ENCODE measurements at regions not wholly inside any gene's neighbourhood (a gene's known extent, or its start where the extent isn't known, plus 50 kb on each side); places are given as distances from the start of the nearest gene placed in this dataset.

GRCh38 chr17:14693382-14693781 lies 392.5 kb downstream of the HS3ST3B1 start:
- Histone ChIP-seq H3K27me3 (ENCODE audit: insufficient read depth, low read length) (no peaks in the 10 kb centered on the region), H3K4me3 (ENCODE audit: low read length) (no peak overlapping the region), H3K4me1 (ENCODE audit: insufficient read depth, low read length) (peaks cover 5% of the 10 kb centered on the region), H3K9me3 (ENCODE audit: low read depth, low read length) (peaks cover 15% of the 10 kb centered on the region)

GRCh38 chr17:14690704-14691103 lies 389.8 kb downstream of the HS3ST3B1 start:
- Histone ChIP-seq H3K27me3 (ENCODE audit: insufficient read depth, low read length) (no peaks in the 10 kb centered on the region), H3K4me3 (ENCODE audit: low read length) (no peak overlapping the region), H3K9me3 (ENCODE audit: low read depth, low read length) (peaks cover 15% of the 10 kb centered on the region), H3K4me1 (ENCODE audit: insufficient read depth, low read length) (peaks cover 5% of the 10 kb centered on the region)

GRCh38 chr17:14688134-14688533 lies 387.3 kb downstream of the HS3ST3B1 start:
- Histone ChIP-seq H3K27me3 (ENCODE audit: insufficient read depth, low read length) (no peaks in the 10 kb centered on the region), H3K4me3 (ENCODE audit: low read length) (no peak overlapping the region), H3K9me3 (ENCODE audit: low read depth, low read length) (peaks cover 15% of the 10 kb centered on the region), H3K4me1 (ENCODE audit: insufficient read depth, low read length) (no peaks in the 10 kb centered on the region)

- no peaks in the 10 kb centered on the region for H3K9me3 ChIP-seq (ENCODE audit: low read depth, low read length)
- no peaks in the 10 kb centered on the region for H3K27me3 ChIP-seq (ENCODE audit: insufficient read depth, low read length)
- peaks cover 8% of the 10 kb centered on the region for H3K4me1 ChIP-seq (ENCODE audit: insufficient read depth, low read length)
- H3K4me3 ChIP-seq (ENCODE audit: low read length) = no peak overlapping the region
Measured at GRCh38 chr17:14672830-14673229, 371.9 kb downstream of the HS3ST3B1 start.

- no peaks in the 10 kb centered on the region for H3K9me3 ChIP-seq (ENCODE audit: low read depth, low read length)
- H3K4me1 ChIP-seq (ENCODE audit: insufficient read depth, low read length) = peaks cover 8% of the 10 kb centered on the region
- no peaks in the 10 kb centered on the region for H3K27me3 ChIP-seq (ENCODE audit: insufficient read depth, low read length)
- H3K4me3 ChIP-seq (ENCODE audit: low read length) = no peak overlapping the region
Measured at GRCh38 chr17:14670861-14671260, 370.0 kb downstream of the HS3ST3B1 start.

GRCh38 chr17:14664511-14664910 lies 363.6 kb downstream of the HS3ST3B1 start:
- H3K4me3 ChIP-seq (ENCODE audit: low read length) = no peak overlapping the region
- no peaks in the 10 kb centered on the region for H3K27me3 ChIP-seq (ENCODE audit: insufficient read depth, low read length)
- no peaks in the 10 kb centered on the region for H3K4me1 ChIP-seq (ENCODE audit: insufficient read depth, low read length)
- no peaks in the 10 kb centered on the region for H3K9me3 ChIP-seq (ENCODE audit: low read depth, low read length)

- Histone ChIP-seq H3K9me3 (ENCODE audit: low read depth, low read length) (no peaks in the 10 kb centered on the region), H3K4me3 (ENCODE audit: low read length) (no peak overlapping the region), H3K27me3 (ENCODE audit: insufficient read depth, low read length) (peaks cover 3% of the 10 kb centered on the region), H3K4me1 (ENCODE audit: insufficient read depth, low read length) (no peaks in the 10 kb centered on the region)
Measured at GRCh38 chr17:14641117-14641516, 340.2 kb downstream of the HS3ST3B1 start.

- Histone ChIP-seq H3K4me1 (ENCODE audit: insufficient read depth, low read length) (no peaks in the 10 kb centered on the region), H3K27me3 (ENCODE audit: insufficient read depth, low read length) (peaks cover 3% of the 10 kb centered on the region), H3K4me3 (ENCODE audit: low read length) (no peak overlapping the region), H3K9me3 (ENCODE audit: low read depth, low read length) (no peaks in the 10 kb centered on the region)
Measured at GRCh38 chr17:14637260-14637659, 336.4 kb downstream of the HS3ST3B1 start.

- no peaks in the 10 kb centered on the region for H3K4me1 ChIP-seq (ENCODE audit: insufficient read depth, low read length)
- no peaks in the 10 kb centered on the region for H3K27me3 ChIP-seq (ENCODE audit: insufficient read depth, low read length)
- H3K9me3 ChIP-seq (ENCODE audit: low read depth, low read length) = no peaks in the 10 kb centered on the region
- H3K4me3 ChIP-seq (ENCODE audit: low read length) = no peak overlapping the region
Measured at GRCh38 chr17:14630621-14631020, 329.7 kb downstream of the HS3ST3B1 start.

- Histone ChIP-seq H3K27me3 (ENCODE audit: insufficient read depth, low read length) (no peaks in the 10 kb centered on the region), H3K4me1 (ENCODE audit: insufficient read depth, low read length) (no peaks in the 10 kb centered on the region), H3K4me3 (ENCODE audit: low read length) (no peak overlapping the region), H3K9me3 (ENCODE audit: low read depth, low read length) (no peaks in the 10 kb centered on the region)
Measured at GRCh38 chr17:14630046-14630445, 329.2 kb downstream of the HS3ST3B1 start.

GRCh38 chr17:14622615-14623101 lies 321.8 kb downstream of the HS3ST3B1 start:
- H3K4me1 ChIP-seq (ENCODE audit: insufficient read depth, low read length) = peaks cover 19% of the 10 kb centered on the region
- no peaks in the 10 kb centered on the region for H3K9me3 ChIP-seq (ENCODE audit: low read depth, low read length)
- H3K4me3 ChIP-seq (ENCODE audit: low read length) = no peak overlapping the region

GRCh38 chr17:14621826-14622614 lies 321.1 kb downstream of the HS3ST3B1 start:
- Histone ChIP-seq H3K27me3 (ENCODE audit: insufficient read depth, low read length) (no peaks in the 10 kb centered on the region), H3K4me1 (ENCODE audit: insufficient read depth, low read length) (peaks cover 19% of the 10 kb centered on the region), H3K9me3 (ENCODE audit: low read depth, low read length) (no peaks in the 10 kb centered on the region), H3K4me3 (ENCODE audit: low read length) (no peak overlapping the region)

More at GRCh38 chr17:14622615-14623101, 321.8 kb downstream of the HS3ST3B1 start:
- no peaks in the 10 kb centered on the region for H3K27me3 ChIP-seq (ENCODE audit: insufficient read depth, low read length)

GRCh38 chr17:14619821-14620220 lies 318.9 kb downstream of the HS3ST3B1 start:
- H3K4me3 ChIP-seq (ENCODE audit: low read length) = no peak overlapping the region
- H3K9me3 ChIP-seq (ENCODE audit: low read depth, low read length) = no peaks in the 10 kb centered on the region
- no peaks in the 10 kb centered on the region for H3K27me3 ChIP-seq (ENCODE audit: insufficient read depth, low read length)
- peaks cover 19% of the 10 kb centered on the region for H3K4me1 ChIP-seq (ENCODE audit: insufficient read depth, low read length)

- H3K4me1 ChIP-seq (ENCODE audit: insufficient read depth, low read length) = peaks cover 5% of the 10 kb centered on the region
- no peaks in the 10 kb centered on the region for H3K9me3 ChIP-seq (ENCODE audit: low read depth, low read length)
- no peaks in the 10 kb centered on the region for H3K27me3 ChIP-seq (ENCODE audit: insufficient read depth, low read length)
- H3K4me3 ChIP-seq (ENCODE audit: low read length) = no peak overlapping the region
Measured at GRCh38 chr17:14616528-14616927, 315.6 kb downstream of the HS3ST3B1 start.

- H3K4me3 ChIP-seq (ENCODE audit: low read length) = no peak overlapping the region
- peaks cover 12% of the 10 kb centered on the region for H3K4me1 ChIP-seq (ENCODE audit: insufficient read depth, low read length)
- H3K27me3 ChIP-seq (ENCODE audit: insufficient read depth, low read length) = no peaks in the 10 kb centered on the region
- no peaks in the 10 kb centered on the region for H3K9me3 ChIP-seq (ENCODE audit: low read depth, low read length)
Measured at GRCh38 chr17:14605267-14605599, 304.4 kb downstream of the HS3ST3B1 start.

Measured in mononuclear cell (primary cell).